ENCODE measurements at regions not wholly inside any gene's neighbourhood (a gene's known extent, or its start where the extent isn't known, plus 50 kb on each side); places are given as distances from the start of the nearest gene placed in this dataset.

GRCh38 chr2:33785201-33786106, 186.4 kb upstream of the FAM98A start:
- DNase-seq (ENCODE audit: low read depth in 2 of 2) = no peak

GRCh38 chr2:33784488-33784887, 185.4 kb upstream of the FAM98A start:
- DNase-seq (ENCODE audit: low read depth in 2 of 2) = no peak

GRCh38 chr2:33782395-33783230, 183.5 kb upstream of the FAM98A start:
- DNase-seq (ENCODE audit: low read depth in 2 of 2) = no peak

GRCh38 chr2:33777786-33778185, 178.7 kb upstream of the FAM98A start:
- no peak for DNase-seq (ENCODE audit: low read depth in 2 of 2)

GRCh38 chr2:33775306-33775705, 176.2 kb upstream of the FAM98A start:
- DNase-seq (ENCODE audit: low read depth in 2 of 2) = no peak

- no peak for DNase-seq (ENCODE audit: low read depth in 2 of 2)
Observed at GRCh38 chr2:33770023-33770422, 170.9 kb upstream of the FAM98A start.

GRCh38 chr2:33766175-33766574, 167.1 kb upstream of the FAM98A start:
- no peak for DNase-seq (ENCODE audit: low read depth in 2 of 2)

GRCh38 chr2:33765122-33765521, 166.0 kb upstream of the FAM98A start:
- no peak for DNase-seq (ENCODE audit: low read depth in 2 of 2)

- DNase-seq (ENCODE audit: low read depth in 2 of 2) = no peak
Observed at GRCh38 chr2:33764551-33764950, 165.5 kb upstream of the FAM98A start.

- DNase-seq (ENCODE audit: low read depth in 2 of 2) = no peak
Observed at GRCh38 chr2:33763671-33764310, 164.7 kb upstream of the FAM98A start.

- no peak for DNase-seq (ENCODE audit: low read depth in 2 of 2)
Observed at GRCh38 chr2:33762636-33763035, 163.5 kb upstream of the FAM98A start.

- no peak for DNase-seq (ENCODE audit: low read depth in 2 of 2)
Observed at GRCh38 chr2:33746208-33746800, 147.2 kb upstream of the FAM98A start.

- no peak for DNase-seq (ENCODE audit: low read depth in 2 of 2)
Observed at GRCh38 chr2:33735096-33735495, 136.0 kb upstream of the FAM98A start.

- DNase-seq (ENCODE audit: low read depth in 2 of 2) = no peak
Observed at GRCh38 chr2:33730804-33731203, 131.7 kb upstream of the FAM98A start.

- no peak for DNase-seq (ENCODE audit: low read depth in 2 of 2)
Observed at GRCh38 chr2:33730193-33730592, 131.1 kb upstream of the FAM98A start.

- DNase-seq (ENCODE audit: low read depth in 2 of 2) = no peak
Observed at GRCh38 chr2:33729353-33729752, 130.3 kb upstream of the FAM98A start.

GRCh38 chr2:33728106-33728505, 129.0 kb upstream of the FAM98A start:
- DNase-seq (ENCODE audit: low read depth in 2 of 2) = no peak

GRCh38 chr2:33727361-33728032, 128.4 kb upstream of the FAM98A start:
- DNase-seq (ENCODE audit: low read depth in 2 of 2) = no peak

- no peak for DNase-seq (ENCODE audit: low read depth in 2 of 2)
Observed at GRCh38 chr2:33726415-33726814, 127.3 kb upstream of the FAM98A start.

GRCh38 chr2:33723329-33723728, 124.2 kb upstream of the FAM98A start:
- no peak for DNase-seq (ENCODE audit: low read depth in 2 of 2)

- DNase-seq (ENCODE audit: low read depth in 2 of 2) = no peak
Observed at GRCh38 chr2:33719067-33719466, 120.0 kb upstream of the FAM98A start.
